Neural crest cell (in vitro differentiated cells): ENCODE measurements at regions not wholly inside any gene's neighbourhood (a gene's known extent, or its start where the extent isn't known, plus 50 kb on each side); places are given as distances from the start of the nearest gene placed in this dataset.

ENCODE experiments used
- DNase-seq: peaks from one replicate; pipeline ENCODE4 v3.0.0; 2021; ENCODE audit warnings: low read depth, mixed read lengths, low spot score
- H3K27ac Mint-ChIP-seq: one replicate; pipeline ENCODE4 v1.8.0; 2021; ENCODE audit warnings: mild to moderate bottlenecking, mixed read lengths; ENCODE audit not compliant: unreplicated experiment
- H3K27me3 Mint-ChIP-seq: 2 replicates; pipeline ENCODE4 v1.8.0; 2021; ENCODE audit warnings: low read depth, mild to moderate bottlenecking, mixed read lengths
- H3K36me3 Mint-ChIP-seq: 2 replicates; pipeline ENCODE4 v1.8.0; 2021; ENCODE audit warnings: low read depth, mild to moderate bottlenecking, mixed read lengths
- H3K4me1 Mint-ChIP-seq: 2 replicates; pipeline ENCODE4 v1.8.0; 2021; ENCODE audit warnings: mixed read lengths
- H3K4me3 Mint-ChIP-seq: one replicate; pipeline ENCODE4 v1.8.0; 2021; ENCODE audit warnings: mild to moderate bottlenecking, mixed read lengths
- H3K9me3 Mint-ChIP-seq: 2 replicates; pipeline ENCODE4 v1.8.0; 2021; ENCODE audit warnings: mixed read lengths
- CTCF ChIP-seq: fragments of 200-600 bp; sonication (generic); conservative IDR thresholded peaks from 2 replicates; pipeline ENCODE4 v1.5.0; 2021; ENCODE audit warnings: antibody characterized with exemption, mild to moderate bottlenecking

GRCh38 chr14:34254571-34254970 is 207.5 kb downstream of the SPTSSA start:
- H3K4me1 Mint-ChIP-seq, result peaks cover 16% of the 10 kb centered on the region
- peaks cover 4% of the 10 kb centered on the region for H3K27me3 Mint-ChIP-seq
- DNase-seq, result no peak
- H3K27ac Mint-ChIP-seq, result no peak overlapping the region
- H3K9me3 Mint-ChIP-seq, result no peaks in the 10 kb centered on the region
- TF ChIP-seq CTCF, result no peak
- no peak overlapping the region for H3K4me3 Mint-ChIP-seq
- H3K36me3 Mint-ChIP-seq, result no peaks in the 10 kb centered on the region

DNA sequence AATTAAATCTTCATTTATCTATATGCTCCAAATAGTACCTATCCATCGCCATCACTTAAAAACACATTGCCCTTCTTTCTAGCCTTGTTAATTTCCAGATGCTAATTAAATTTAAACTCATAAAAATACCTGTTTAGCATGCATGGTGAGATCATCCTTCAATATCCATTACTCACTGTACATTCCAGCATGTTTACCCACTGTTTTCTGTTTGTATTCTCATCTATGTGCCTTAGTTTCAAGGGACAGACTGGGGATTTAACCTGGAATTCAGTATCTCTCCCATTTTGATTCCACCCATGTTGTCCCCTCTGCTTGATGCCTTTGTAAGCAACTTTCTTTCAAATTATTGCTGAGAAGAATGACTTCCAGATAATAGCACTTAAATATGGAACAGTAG is 208.0 kb downstream of the SPTSSA start:
- H3K27me3 Mint-ChIP-seq, result peaks cover 4% of the 10 kb centered on the region
- DNase-seq, result no peak
- H3K4me3 Mint-ChIP-seq, result no peak overlapping the region
- no peak for TF ChIP-seq CTCF
- H3K27ac Mint-ChIP-seq, result no peak overlapping the region
- peaks cover 16% of the 10 kb centered on the region for H3K4me1 Mint-ChIP-seq
- no peaks in the 10 kb centered on the region for H3K9me3 Mint-ChIP-seq
- no peaks in the 10 kb centered on the region for H3K36me3 Mint-ChIP-seq

DNA sequence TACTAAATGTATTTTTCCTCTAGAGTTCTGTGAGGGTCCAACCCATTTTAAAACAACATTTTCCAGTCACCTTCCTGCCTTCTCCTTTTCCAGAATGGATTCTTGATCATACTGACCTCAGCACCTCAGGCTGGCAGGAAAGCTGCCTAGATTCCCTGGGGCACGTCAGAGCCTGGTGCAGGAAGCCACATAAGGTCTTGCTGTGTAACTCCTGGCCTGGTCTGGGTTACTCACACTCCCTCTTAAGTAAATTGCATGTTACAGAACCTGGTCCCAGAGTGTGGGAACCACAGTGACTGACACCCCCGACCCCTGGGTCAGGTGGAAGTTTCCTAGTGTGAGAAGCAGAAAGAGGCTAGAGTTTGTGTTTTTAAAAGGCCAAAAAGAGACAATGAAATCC is 209.8 kb downstream of the SPTSSA start:
- no peak for DNase-seq
- peaks cover 16% of the 10 kb centered on the region for H3K4me1 Mint-ChIP-seq
- no peaks in the 10 kb centered on the region for H3K36me3 Mint-ChIP-seq
- no peak overlapping the region for H3K27ac Mint-ChIP-seq
- H3K4me3 Mint-ChIP-seq, result no peak overlapping the region
- H3K27me3 Mint-ChIP-seq, result no peaks in the 10 kb centered on the region
- no peak for TF ChIP-seq CTCF
- H3K9me3 Mint-ChIP-seq, result no peaks in the 10 kb centered on the region

DNA sequence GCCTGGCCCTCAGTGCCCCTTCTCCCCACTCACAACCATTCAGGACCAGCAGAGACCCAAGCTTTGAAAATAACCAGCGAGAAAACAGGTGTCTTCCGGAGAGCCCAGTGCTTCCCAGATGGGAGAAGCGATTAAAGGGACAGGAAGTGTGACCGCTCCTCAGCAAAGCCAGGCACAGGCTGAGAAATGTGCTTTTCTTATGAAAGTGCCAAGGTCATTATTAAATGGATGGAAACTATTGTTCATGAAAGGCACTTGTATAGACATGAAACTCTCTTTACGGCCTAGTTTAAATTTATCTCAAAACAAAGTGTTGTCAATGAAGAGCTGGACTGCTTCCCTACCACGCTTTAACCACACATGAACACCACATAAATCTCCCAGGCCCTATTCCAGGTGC is 210.4 kb downstream of the SPTSSA start:
- no peak for DNase-seq
- H3K4me3 Mint-ChIP-seq, result no peak overlapping the region
- peak overlapping the region; percentile 57 for H3K27ac Mint-ChIP-seq
- H3K27me3 Mint-ChIP-seq, result no peaks in the 10 kb centered on the region
- TF ChIP-seq CTCF, result no peak
- H3K9me3 Mint-ChIP-seq, result no peaks in the 10 kb centered on the region
- H3K36me3 Mint-ChIP-seq, result no peaks in the 10 kb centered on the region
- H3K4me1 Mint-ChIP-seq, result peaks cover 16% of the 10 kb centered on the region

GRCh38 chr14:34250959-34251358 is 211.1 kb downstream of the SPTSSA start:
- H3K4me3 Mint-ChIP-seq, result no peak overlapping the region
- H3K27me3 Mint-ChIP-seq, result no peaks in the 10 kb centered on the region
- no peak overlapping the region for H3K27ac Mint-ChIP-seq
- H3K9me3 Mint-ChIP-seq, result no peaks in the 10 kb centered on the region
- no peaks in the 10 kb centered on the region for H3K36me3 Mint-ChIP-seq
- TF ChIP-seq CTCF, result no peak
- peaks cover 16% of the 10 kb centered on the region for H3K4me1 Mint-ChIP-seq
- DNase-seq, result no peak

DNA sequence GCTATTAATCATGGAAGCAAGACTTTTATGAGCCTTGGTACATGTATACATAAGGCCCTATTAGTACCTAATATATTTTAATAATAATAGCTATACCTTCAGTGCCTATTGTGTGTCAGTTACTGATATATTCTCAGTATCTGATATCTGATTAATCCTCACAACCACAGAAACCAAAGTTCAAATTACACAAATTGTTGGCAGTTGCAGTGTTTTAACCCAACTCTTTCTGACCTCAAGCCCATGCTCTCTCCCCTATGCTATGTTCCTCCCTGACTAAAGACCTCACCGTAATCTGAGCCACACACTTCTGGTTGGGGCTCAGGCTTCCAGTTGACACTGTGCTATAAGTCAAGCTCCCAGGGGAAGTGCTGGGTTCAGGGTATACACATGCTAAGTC is 214.4 kb downstream of the SPTSSA start:
- Mint-ChIP-seq H3K36me3 (no peaks in the 10 kb centered on the region), H3K27ac (no peak overlapping the region), H3K27me3 (no peaks in the 10 kb centered on the region), H3K4me3 (no peak overlapping the region), H3K4me1 (peaks cover 16% of the 10 kb centered on the region), H3K9me3 (no peaks in the 10 kb centered on the region)
- DNase-seq, result no peak
- TF ChIP-seq CTCF, result no peak
